MG63 (cell line): ENCODE measurements at regions not wholly inside any gene's neighbourhood (a gene's known extent, or its start where the extent isn't known, plus 50 kb on each side); places are given as distances from the start of the nearest gene placed in this dataset.
"Not testable (repeated sequence)": the region's sequence is repeated elsewhere in the genome, so short reads cannot be mapped to it uniquely, and the experiment has no call there.

Experiments
- DNase-seq: peaks from one replicate; pipeline ENCODE4 v3.0.0-alpha.2; 2020
- H3K27me3 ChIP-seq: fragments of 250-450 bp; sonication (Bioruptor Pico); 2 replicates; pipeline ENCODE4 v1.5.1; 2020; ENCODE audit warnings: mild to moderate bottlenecking, moderate library complexity
- H3K36me3 ChIP-seq: fragments of 250-450 bp; sonication (Bioruptor Pico); 2 replicates; pipeline ENCODE4 v1.5.1; 2020; ENCODE audit warnings: mild to moderate bottlenecking, moderate library complexity
- H3K4me3 ChIP-seq: fragments of 250-450 bp; sonication (Bioruptor Pico); 2 replicates; pipeline ENCODE4 v1.5.1; 2020; ENCODE audit warnings: mild to moderate bottlenecking, moderate library complexity
- H3K9me3 ChIP-seq: fragments of 250-450 bp; sonication (Bioruptor Pico); 2 replicates; pipeline ENCODE4 v1.5.1; 2020; ENCODE audit warnings: mild to moderate bottlenecking, moderate library complexity

- H3K4me3 ChIP-seq: no peak overlapping the region
- no peaks in the 10 kb centered on the region for H3K27me3 ChIP-seq
- DNase-seq: no peak
- H3K36me3 ChIP-seq: no peaks in the 10 kb centered on the region
- H3K9me3 ChIP-seq: no peaks in the 10 kb centered on the region
These were observed 84.6 kb upstream of the TBX18 start for GRCh38 chr6:84848960-84849359.

GRCh38 chr6:84847390-84848160 is 83.2 kb upstream of the TBX18 start:
- no peaks in the 10 kb centered on the region for H3K9me3 ChIP-seq
- H3K36me3 ChIP-seq: no peaks in the 10 kb centered on the region
- no peaks in the 10 kb centered on the region for H3K27me3 ChIP-seq
- no peak for DNase-seq
- no peak overlapping the region for H3K4me3 ChIP-seq

GRCh38 chr6:84842525-84843166 is 78.2 kb upstream of the TBX18 start:
- no peaks in the 10 kb centered on the region for H3K27me3 ChIP-seq
- no peak overlapping the region for H3K4me3 ChIP-seq
- DNase-seq: no peak
- H3K9me3 ChIP-seq: no peaks in the 10 kb centered on the region
- H3K36me3 ChIP-seq: no peaks in the 10 kb centered on the region

GRCh38 chr6:84837068-84837866 is 72.9 kb upstream of the TBX18 start:
- not testable (repeated sequence) for H3K4me3 ChIP-seq, H3K9me3 ChIP-seq, H3K36me3 ChIP-seq, H3K27me3 ChIP-seq, DNase-seq

- no peak for DNase-seq
- no peaks in the 10 kb centered on the region for H3K27me3 ChIP-seq
- H3K9me3 ChIP-seq: no peaks in the 10 kb centered on the region
- no peak overlapping the region for H3K4me3 ChIP-seq
- no peaks in the 10 kb centered on the region for H3K36me3 ChIP-seq
These were observed 72.0 kb upstream of the TBX18 start for GRCh38 chr6:84836366-84836765.

GRCh38 chr6:84835340-84835739 is 70.9 kb upstream of the TBX18 start:
- no peak for DNase-seq
- no peaks in the 10 kb centered on the region for H3K9me3 ChIP-seq
- no peaks in the 10 kb centered on the region for H3K36me3 ChIP-seq
- no peak overlapping the region for H3K4me3 ChIP-seq
- H3K27me3 ChIP-seq: no peaks in the 10 kb centered on the region

GRCh38 chr6:84831924-84832323 is 67.5 kb upstream of the TBX18 start:
- not testable (repeated sequence) for H3K4me3 ChIP-seq, H3K27me3 ChIP-seq, H3K9me3 ChIP-seq, H3K36me3 ChIP-seq, DNase-seq

GRCh38 chr6:84825461-84825860 is 61.1 kb upstream of the TBX18 start:
- peak; percentile 15 for DNase-seq
- Histone ChIP-seq H3K36me3 (no peaks in the 10 kb centered on the region), H3K4me3 (no peak overlapping the region), H3K9me3 (no peaks in the 10 kb centered on the region; the same call in 1 of the 2 replicates), H3K27me3 (no peaks in the 10 kb centered on the region)

- H3K27me3 ChIP-seq, H3K9me3 ChIP-seq, H3K4me3 ChIP-seq, DNase-seq, H3K36me3 ChIP-seq: not testable (repeated sequence)
These were observed 56.9 kb upstream of the TBX18 start for GRCh38 chr6:84821314-84821713.

GRCh38 chr6:84816741-84817140 is 52.3 kb upstream of the TBX18 start:
- Histone ChIP-seq H3K36me3 (no peaks in the 10 kb centered on the region), H3K27me3 (no peaks in the 10 kb centered on the region), H3K9me3 (no peaks in the 10 kb centered on the region; the same call in 1 of the 2 replicates), H3K4me3 (no peak overlapping the region)
- DNase-seq: no peak

- no peaks in the 10 kb centered on the region for H3K36me3 ChIP-seq
- no peaks in the 10 kb centered on the region; the same call in 1 of the 2 replicates for H3K27me3 ChIP-seq
- H3K4me3 ChIP-seq: no peak overlapping the region
- H3K9me3 ChIP-seq: no peaks in the 10 kb centered on the region
- no peak for DNase-seq
These were observed 51.7 kb upstream of the TBX18 start for GRCh38 chr6:84815896-84816735.
